A673 (cell line): ENCODE measurements at regions not wholly inside any gene's neighbourhood (a gene's known extent, or its start where the extent isn't known, plus 50 kb on each side); places are given as distances from the start of the nearest gene placed in this dataset.

Source experiments
- CTCF ChIP-seq: fragments of 300-800, 200-600 bp; sonication (generic); conservative IDR thresholded peaks from 2 replicates; pipeline ENCODE4 v1.5.1; 2017; ENCODE audit warnings: low read depth, mild to moderate bottlenecking, antibody characterized with exemption, low read length, moderate library complexity, mixed read lengths
- EZH2 ChIP-seq: fragments of 200-600 bp; sonication (generic); IDR thresholded peaks from 2 replicates; pipeline ENCODE4 v1.6.1; 2017; ENCODE audit warnings: borderline replicate concordance, low read depth, mild to moderate bottlenecking, mixed read lengths, antibody characterized with exemption, low read length; ENCODE audit not compliant: poor library complexity, severe bottlenecking

DNA sequence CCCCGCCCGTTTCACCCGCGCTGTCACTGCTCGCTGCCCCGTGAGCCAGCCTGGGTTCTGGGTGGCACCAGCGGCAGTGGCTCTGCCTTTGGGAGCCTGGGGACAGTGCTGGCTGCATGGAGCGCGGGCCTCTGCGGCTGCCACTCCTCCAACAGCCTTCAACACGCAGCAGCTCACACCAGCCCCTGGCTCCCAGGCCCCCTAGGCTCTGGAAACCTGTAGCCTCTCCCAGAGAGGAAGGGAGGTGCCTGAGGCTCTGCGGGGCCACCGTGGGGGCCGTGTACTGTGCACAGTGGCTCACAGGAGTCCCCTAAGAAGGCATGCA, 163.9 kb upstream of the AFDN start:
- TF ChIP-seq CTCF: no peak
- no peak for TF ChIP-seq EZH2
